C4-2B (cell line): ENCODE measurements at regions not wholly inside any gene's neighbourhood (a gene's known extent, or its start where the extent isn't known, plus 50 kb on each side); places are given as distances from the start of the nearest gene placed in this dataset.
"Not testable (repeated sequence)": the region's sequence is repeated elsewhere in the genome, so short reads cannot be mapped to it uniquely, and the experiment has no call there.

Experiments used
- H3K27ac ChIP-seq: fragments of 450-650 bp; 2 replicates; pipeline ENCODE4 v1.5.1; 2017
- CTCF ChIP-seq: fragments of 450-650 bp; conservative IDR thresholded peaks from 2 replicates; pipeline ENCODE4 v1.5.1; 2017; ENCODE audit warnings: mild to moderate bottlenecking
- ZFX ChIP-seq: fragments of 450-650 bp; IDR thresholded peaks from 2 replicates; pipeline ENCODE4 v1.6.1; 2017

GRCh38 chr2:181737302-181737701 is 57.0 kb upstream of the NEUROD1 start:
- not testable (repeated sequence) for H3K27ac ChIP-seq

GRCh38 chr2:181738074-181738473 is 57.8 kb upstream of the NEUROD1 start:
- no peak overlapping the region for H3K27ac ChIP-seq
- peak; percentile 20 for TF ChIP-seq CTCF
- no peak for TF ChIP-seq ZFX

GRCh38 chr2:181738563-181738962 is 58.2 kb upstream of the NEUROD1 start:
- TF ChIP-seq CTCF (no peak), ZFX (no peak)
- no peak overlapping the region for H3K27ac ChIP-seq

- TF ChIP-seq CTCF = no peak
- no peak for TF ChIP-seq ZFX
- H3K27ac ChIP-seq = no peak overlapping the region
These were observed 61.4 kb upstream of the NEUROD1 start for GRCh38 chr2:181741756-181742155.

GRCh38 chr2:181742361-181742760 is 62.0 kb upstream of the NEUROD1 start:
- H3K27ac ChIP-seq = no peak overlapping the region
- TF ChIP-seq CTCF (no peak), ZFX (no peak)

- no peak overlapping the region for H3K27ac ChIP-seq
- TF ChIP-seq ZFX = no peak
- peak; percentile 78 for TF ChIP-seq CTCF
These were observed 62.8 kb upstream of the NEUROD1 start for GRCh38 chr2:181742922-181743722.

GRCh38 chr2:181743723-181744031 is 63.4 kb upstream of the NEUROD1 start:
- H3K27ac ChIP-seq = no peak overlapping the region
- TF ChIP-seq ZFX (no peak), CTCF (no peak)
